ENCODE measurements at regions not wholly inside any gene's neighbourhood (a gene's known extent, or its start where the extent isn't known, plus 50 kb on each side); places are given as distances from the start of the nearest gene placed in this dataset.

DNA sequence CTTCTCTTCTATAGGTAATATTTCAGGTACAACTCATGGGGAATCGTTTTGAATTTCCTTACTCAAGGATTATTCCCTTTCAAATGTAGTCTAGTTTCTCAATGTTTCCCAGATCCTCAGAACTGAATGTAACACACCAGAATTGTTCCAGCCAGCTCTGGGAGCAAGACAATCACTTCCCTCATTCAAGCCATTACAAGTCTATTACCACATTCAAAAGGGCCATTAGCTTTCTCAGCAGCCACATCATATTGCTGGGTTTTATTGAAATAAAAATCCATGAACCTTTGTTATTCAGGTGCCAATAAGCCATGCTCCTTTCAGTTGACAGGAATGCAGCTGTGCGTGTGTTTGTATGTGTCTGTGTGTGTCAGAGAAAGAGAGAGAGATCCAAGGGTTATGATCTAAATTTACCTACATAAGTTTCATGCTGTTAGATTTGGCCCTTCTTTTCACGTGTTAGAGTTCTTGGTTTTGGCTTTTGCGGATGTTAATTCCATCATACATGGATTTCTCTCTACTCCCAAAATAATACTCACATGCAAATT lies 357.7 kb downstream of the BCAT1 start:
- no peak for TF ChIP-seq CREB1 (IDR thresholded peaks at IDR 0.05; ENCODE audit: low read depth)
- TF ChIP-seq CEBPB (IDR thresholded peaks at IDR 0.05): no peak
- TF ChIP-seq EGR1 (IDR thresholded peaks at IDR 0.05): no peak
- no peak for TF ChIP-seq ZBTB7A (IDR thresholded peaks at IDR 0.05; ENCODE audit: low read depth)
- TF ChIP-seq REST (IDR thresholded peaks at IDR 0.05; ENCODE audit: low read depth): no peak
- no peak for TF ChIP-seq USF1 (IDR thresholded peaks at IDR 0.05)
- TF ChIP-seq YY1 (IDR thresholded peaks at IDR 0.05; ENCODE audit: low read depth): no peak
- TF ChIP-seq TCF12 (IDR thresholded peaks at IDR 0.05; ENCODE audit: low read depth): no peak
- TF ChIP-seq FOXM1 (IDR thresholded peaks at IDR 0.05; ENCODE audit: borderline replicate concordance, low read depth): no peak
- TF ChIP-seq NFIC (IDR thresholded peaks at IDR 0.05): no peak
- no peak for TF ChIP-seq TEAD4 (IDR thresholded peaks at IDR 0.05)
- TF ChIP-seq EP300 (IDR thresholded peaks at IDR 0.05; ENCODE audit: borderline replicate concordance): no peak
- TF ChIP-seq RAD21 (IDR thresholded peaks at IDR 0.05; ENCODE audit: low read depth): no peak
- no peak for TF ChIP-seq MAX (IDR thresholded peaks at IDR 0.05)
- TF ChIP-seq TAF1 (IDR thresholded peaks at IDR 0.05; ENCODE audit: low read depth): no peak

DNA sequence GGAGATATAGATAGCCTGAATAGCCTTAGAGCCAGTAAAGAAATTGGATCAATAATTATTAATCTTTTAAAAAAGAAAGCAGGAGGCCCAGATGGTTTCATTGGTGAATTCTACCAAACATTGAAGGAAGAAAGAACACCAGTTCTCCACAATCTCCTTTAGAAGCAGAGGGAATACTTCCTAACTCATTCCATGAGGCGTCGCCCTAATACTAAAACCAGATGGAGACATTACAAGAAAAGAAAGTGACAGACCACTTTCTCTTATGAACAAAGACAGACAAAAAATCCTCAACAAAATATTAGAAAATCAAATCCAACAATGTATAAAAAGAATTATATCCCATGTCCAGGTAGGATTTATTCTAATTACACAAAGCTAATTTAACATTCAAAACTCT lies 362.6 kb downstream of the BCAT1 start:
- TF ChIP-seq ZBTB7A (IDR thresholded peaks at IDR 0.05; ENCODE audit: low read depth) (no peak), TEAD4 (IDR thresholded peaks at IDR 0.05) (no peak), MAX (IDR thresholded peaks at IDR 0.05) (no peak), YY1 (IDR thresholded peaks at IDR 0.05; ENCODE audit: low read depth) (no peak), FOXM1 (IDR thresholded peaks at IDR 0.05; ENCODE audit: borderline replicate concordance, low read depth) (no peak), NFIC (IDR thresholded peaks at IDR 0.05) (no peak), CEBPB (IDR thresholded peaks at IDR 0.05) (no peak), USF1 (IDR thresholded peaks at IDR 0.05) (no peak), CREB1 (IDR thresholded peaks at IDR 0.05; ENCODE audit: low read depth) (no peak)

DNA sequence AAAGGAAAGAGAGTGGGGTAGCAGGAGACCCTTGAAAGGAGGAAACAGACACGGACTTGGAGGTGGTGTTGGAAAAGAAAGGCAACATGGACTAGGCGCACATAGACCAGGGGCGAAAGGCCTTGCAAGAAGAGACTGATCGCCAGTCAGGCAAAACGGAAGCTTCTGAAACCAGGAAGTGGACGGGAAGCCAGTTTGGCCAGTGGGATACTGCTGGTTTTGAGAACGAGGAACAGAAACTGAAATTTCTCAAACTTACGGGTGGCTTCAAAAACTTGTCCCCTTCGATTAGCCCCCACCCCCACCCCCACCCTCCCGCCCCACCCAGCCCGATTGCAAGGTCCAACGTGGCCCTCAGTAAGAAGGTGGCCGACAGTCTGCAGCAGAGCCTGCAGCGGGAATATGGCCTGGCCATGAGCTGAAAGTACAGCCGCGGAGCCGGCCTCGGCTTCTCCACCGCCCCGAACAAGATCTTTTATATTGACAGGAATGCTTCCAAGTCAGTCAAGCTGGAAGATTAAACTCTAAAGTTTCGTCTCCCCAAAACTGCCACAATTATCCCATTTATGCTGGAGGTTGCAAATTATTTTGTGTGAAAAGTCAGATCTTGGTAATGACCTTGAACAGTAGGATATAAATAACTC lies 364.7 kb downstream of the BCAT1 start:
- TF ChIP-seq ZBTB7A (IDR thresholded peaks at IDR 0.05; ENCODE audit: low read depth): no peak
- no peak for TF ChIP-seq CREB1 (IDR thresholded peaks at IDR 0.05; ENCODE audit: low read depth)
- no peak for TF ChIP-seq USF1 (IDR thresholded peaks at IDR 0.05)
- no peak for TF ChIP-seq EGR1 (IDR thresholded peaks at IDR 0.05)
- no peak for TF ChIP-seq YY1 (IDR thresholded peaks at IDR 0.05; ENCODE audit: low read depth)
- no peak for TF ChIP-seq TCF12 (IDR thresholded peaks at IDR 0.05; ENCODE audit: low read depth)
- TF ChIP-seq EP300 (IDR thresholded peaks at IDR 0.05; ENCODE audit: borderline replicate concordance): no peak
- no peak for TF ChIP-seq NFIC (IDR thresholded peaks at IDR 0.05)
- no peak for TF ChIP-seq REST (IDR thresholded peaks at IDR 0.05; ENCODE audit: low read depth)
- no peak for TF ChIP-seq TAF1 (IDR thresholded peaks at IDR 0.05; ENCODE audit: low read depth)
- TF ChIP-seq FOXM1 (IDR thresholded peaks at IDR 0.05; ENCODE audit: borderline replicate concordance, low read depth): no peak
- TF ChIP-seq TEAD4 (IDR thresholded peaks at IDR 0.05): no peak
- TF ChIP-seq CEBPB (IDR thresholded peaks at IDR 0.05): no peak
- no peak for TF ChIP-seq MAX (IDR thresholded peaks at IDR 0.05)
- TF ChIP-seq RAD21 (IDR thresholded peaks at IDR 0.05; ENCODE audit: low read depth): no peak

DNA sequence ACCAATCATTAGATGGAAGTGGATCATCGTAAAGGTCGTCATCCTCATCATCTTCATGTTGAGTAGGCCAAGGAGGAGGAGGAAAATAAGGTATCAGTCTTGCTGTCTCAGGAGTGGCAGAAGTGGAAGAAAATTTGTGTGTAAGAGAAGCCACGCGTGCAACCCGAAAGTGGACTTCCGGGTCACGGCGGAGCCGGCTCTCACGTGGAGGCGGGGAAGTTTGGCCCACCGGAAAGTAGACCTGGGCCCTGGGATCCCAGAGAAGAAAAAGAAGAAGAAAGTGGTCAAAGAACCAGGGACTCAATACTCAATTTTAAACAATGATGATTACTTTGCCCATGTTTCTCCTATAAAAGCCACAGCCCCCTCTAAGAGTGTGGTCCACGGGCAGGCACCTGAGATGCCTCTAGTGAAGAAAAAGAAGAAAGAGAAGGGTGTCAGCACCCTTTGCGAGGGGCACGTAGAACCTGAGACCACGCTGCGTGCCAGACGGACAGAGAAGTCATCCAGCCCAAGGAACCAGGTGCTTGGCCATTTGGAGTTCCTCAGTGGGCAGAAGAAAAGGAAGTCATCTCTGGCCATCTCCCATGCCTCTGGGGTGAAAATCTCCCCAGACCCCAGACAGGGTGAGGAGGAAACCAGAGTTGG lies 365.8 kb downstream of the BCAT1 start:
- TF ChIP-seq CREB1 (IDR thresholded peaks at IDR 0.05; ENCODE audit: low read depth): no peak

- TF ChIP-seq USF1 (IDR thresholded peaks at IDR 0.05) (no peak), TEAD4 (IDR thresholded peaks at IDR 0.05) (no peak), YY1 (IDR thresholded peaks at IDR 0.05; ENCODE audit: low read depth) (no peak), TAF1 (IDR thresholded peaks at IDR 0.05; ENCODE audit: low read depth) (no peak), ZBTB7A (IDR thresholded peaks at IDR 0.05; ENCODE audit: low read depth) (no peak), FOXM1 (IDR thresholded peaks at IDR 0.05; ENCODE audit: borderline replicate concordance, low read depth) (no peak), TCF12 (IDR thresholded peaks at IDR 0.05; ENCODE audit: low read depth) (no peak), NFIC (IDR thresholded peaks at IDR 0.05) (no peak)
Observed at GRCh38 chr12:24574538-24574937, 374.4 kb downstream of the BCAT1 start.

Measured in Ishikawa (cell line).